Fibroblast of skin of right biceps (primary cell): ENCODE measurements at regions not wholly inside any gene's neighbourhood (a gene's known extent, or its start where the extent isn't known, plus 50 kb on each side); places are given as distances from the start of the nearest gene placed in this dataset.
"Not testable (repeated sequence)": the region's sequence is repeated elsewhere in the genome, so short reads cannot be mapped to it uniquely, and the experiment has no call there.

Experiments
- DNase-seq: peaks from one replicate; pipeline ENCODE4 v3.0.0-alpha.2; 2013

DNA sequence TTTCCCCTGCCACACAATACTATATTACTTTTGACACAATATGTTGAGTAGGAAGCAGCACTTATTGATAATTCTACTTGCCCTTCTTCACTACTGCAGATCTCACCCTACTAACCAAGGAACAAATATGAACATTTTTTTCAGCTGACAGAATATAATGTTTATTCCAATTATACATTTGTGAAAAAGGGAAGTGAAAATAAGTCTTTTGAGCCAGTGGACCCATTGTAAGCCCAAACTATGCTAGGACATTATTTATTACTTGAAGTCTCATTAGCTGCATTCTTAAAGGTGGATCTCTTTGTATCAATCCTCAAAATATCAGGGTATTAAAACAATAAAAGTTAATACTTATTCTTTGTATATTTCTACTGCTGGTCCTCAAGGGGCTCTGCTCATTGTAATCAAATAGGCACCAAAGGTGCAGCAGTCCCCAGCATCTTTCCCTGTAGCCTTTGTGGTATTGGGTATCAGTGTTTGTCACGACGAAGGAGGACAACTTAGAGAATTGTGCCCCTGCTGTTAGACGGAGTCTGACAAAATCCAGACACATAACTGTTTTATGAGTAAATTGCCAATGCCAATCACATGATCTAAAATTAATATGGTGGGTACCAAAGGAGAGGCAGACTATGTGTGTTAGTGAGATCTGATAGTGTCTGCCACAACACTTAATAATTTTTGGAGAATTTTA, 453.5 kb upstream of the CDH9 start:
- no peak for DNase-seq

DNA sequence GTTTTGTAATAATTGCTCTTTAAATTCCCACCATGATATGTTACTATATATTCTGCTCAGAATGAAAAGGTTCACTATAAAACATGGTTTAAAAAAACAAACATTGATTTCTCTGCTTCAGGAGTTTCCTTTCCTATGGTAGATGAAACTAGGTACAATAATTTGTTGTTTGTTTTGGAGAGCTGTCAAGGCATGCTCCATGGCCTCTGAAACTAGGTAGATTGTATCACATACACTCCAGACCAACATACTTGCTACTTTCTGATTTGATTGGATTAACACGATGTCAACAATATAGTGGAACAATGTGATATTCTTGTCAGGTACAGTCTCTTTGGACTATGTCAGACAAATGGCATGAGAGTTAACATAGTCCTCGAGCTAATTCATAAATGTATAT, 452.7 kb upstream of the CDH9 start:
- DNase-seq, result no peak

DNA sequence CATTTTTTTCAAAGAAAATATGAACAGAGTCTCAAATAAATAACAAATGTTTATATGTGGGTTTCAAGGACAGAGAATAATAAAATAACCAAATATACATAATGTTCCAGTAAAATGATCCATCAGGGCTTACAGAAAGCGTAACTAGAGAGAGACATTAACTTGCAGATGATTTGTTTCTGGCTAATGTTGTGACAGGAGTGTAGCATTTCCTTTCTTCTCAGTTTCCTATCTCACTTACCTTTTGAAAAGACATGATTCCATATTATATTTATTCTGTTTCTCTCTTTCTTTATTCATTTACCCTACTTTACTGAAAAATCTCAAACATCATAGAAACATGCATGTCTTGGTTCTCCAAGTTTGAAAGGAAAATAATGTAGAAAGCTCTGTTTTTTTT, 451.3 kb upstream of the CDH9 start:
- no peak for DNase-seq

DNA sequence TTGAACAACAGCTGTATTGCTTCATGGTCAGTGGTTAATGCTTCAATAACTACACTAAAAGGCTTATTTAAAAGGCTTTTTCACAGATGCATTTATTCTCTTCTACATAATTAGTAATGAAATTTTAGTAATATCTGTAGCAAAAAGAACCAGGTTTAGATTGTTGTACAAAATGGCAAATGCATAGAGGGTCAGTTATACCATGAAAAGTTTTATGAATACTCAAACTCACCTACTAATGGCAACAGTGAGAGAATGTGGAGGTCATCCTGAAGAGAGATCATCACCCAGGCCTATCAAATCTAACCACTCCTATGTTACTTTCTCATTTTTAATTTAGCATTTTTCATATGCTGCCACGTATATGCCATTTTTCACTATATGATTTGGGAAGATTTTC, 444.3 kb upstream of the CDH9 start:
- no peak for DNase-seq

DNA sequence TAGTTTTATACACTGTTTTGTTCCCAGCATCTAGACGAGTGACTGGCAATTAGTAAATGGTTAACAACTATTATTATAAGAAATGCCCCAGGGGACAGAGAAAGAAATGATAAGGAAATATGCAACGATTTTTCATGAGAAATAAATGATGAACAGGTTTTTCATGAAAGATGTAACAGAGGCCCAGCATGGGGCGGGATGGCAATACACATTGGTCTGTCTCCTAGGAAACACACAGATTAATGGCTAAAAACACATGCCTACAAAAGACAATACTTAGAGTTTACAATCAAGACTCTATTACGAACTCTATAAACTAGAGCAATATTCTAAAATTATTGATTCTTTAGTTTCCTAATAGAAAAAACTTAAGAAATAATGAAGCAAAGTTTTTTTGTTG, 441.5 kb upstream of the CDH9 start:
- DNase-seq, result no peak

DNA sequence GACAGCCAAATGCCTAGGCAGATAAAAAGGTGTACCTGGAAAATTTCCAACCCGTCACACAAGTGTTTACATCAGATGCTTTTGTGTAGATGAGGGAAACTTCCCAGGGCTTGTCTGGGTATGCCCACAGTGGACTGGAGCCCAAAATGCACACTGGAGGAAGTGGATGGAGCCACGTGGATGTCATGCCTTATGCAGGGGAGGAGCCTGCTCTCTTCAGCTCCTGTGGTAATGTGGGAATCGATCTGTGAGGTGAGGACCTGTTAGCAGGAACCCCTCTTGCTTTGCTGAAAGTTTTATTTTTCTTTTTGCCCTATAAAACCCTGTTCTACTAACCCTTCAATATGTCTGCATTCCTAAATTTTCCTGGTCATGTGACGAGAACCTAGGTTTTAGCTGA, 439.2 kb upstream of the CDH9 start:
- DNase-seq, result no peak

DNA sequence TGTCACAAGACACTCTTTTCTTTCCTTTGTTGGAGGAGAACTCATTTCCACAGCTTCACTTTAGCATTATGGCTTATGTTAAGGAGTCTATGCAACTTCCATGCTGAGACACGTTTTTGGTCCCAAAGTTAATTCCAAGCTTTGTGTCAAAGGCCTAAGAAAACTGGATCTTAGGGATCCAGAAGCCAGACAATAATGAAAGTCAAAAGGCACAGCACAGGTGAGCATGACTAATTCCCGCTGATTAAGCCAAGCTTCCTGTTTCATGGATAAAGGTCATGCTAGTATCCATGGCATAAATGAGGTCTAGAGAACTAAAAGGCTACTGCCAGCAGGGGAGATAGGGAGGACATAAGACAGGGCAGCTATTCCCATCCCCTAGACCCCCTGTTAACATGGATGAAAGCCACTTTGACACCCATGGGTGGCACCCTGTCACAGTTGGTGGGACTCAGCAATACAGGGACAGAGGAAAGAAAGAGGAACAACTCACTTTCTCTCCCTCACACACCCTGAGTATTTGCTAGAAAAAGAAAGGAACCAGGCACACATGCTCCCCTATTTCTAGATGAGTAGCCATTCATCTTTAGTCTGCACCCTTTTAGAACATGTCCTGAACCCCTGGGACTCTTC, 438.1 kb upstream of the CDH9 start:
- no peak for DNase-seq

DNA sequence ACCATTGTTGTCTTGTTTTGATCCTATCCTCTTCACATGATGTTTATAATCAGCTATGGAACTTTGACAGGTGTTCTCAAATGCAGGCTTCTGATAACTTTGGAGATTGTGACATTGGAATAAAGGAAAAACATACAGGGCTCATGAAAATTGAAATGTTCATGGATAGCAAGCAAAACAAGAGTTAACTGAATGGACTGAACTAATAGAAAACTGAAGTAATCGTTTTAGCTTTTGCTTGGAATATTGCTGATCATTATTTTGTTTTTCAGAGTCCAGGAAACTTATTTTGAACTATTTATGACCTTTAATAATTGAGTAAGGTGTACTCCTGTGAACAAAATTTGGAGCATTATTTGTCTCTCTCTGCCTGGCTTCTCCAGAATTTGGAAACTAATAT, 436.7 kb upstream of the CDH9 start:
- DNase-seq, result no peak

DNA sequence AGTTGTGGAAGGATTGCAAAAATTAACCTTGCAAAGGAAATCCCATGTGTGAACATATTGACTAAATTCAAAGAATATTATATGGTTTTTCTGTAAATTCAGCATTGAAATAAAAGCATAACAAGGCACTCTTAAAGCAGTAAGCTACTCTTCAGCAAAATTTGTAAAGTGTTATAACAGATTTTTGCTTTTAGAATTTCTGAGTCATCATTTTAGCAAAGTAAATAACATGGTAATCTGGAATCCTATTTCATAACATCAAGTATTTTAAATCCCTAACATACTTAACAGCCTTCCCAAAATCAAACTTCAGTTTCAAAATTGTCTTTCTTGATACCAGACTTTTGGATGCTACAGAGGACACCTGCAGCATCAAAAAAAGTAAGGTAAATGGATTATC, 436.0 kb upstream of the CDH9 start:
- DNase-seq, result no peak

DNA sequence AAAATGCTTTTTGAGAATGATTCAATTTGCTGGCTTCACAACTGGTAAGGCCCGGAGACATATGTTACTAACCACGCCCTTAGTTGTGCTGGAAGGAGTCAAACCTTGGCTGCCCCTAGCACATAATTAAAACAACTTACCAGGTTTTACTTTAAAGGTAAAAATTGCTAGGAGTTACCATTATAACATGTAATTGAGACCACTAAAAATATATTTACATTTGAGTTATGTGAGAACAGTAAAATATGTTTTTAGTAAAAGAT, 435.6 kb upstream of the CDH9 start:
- no peak for DNase-seq

DNA sequence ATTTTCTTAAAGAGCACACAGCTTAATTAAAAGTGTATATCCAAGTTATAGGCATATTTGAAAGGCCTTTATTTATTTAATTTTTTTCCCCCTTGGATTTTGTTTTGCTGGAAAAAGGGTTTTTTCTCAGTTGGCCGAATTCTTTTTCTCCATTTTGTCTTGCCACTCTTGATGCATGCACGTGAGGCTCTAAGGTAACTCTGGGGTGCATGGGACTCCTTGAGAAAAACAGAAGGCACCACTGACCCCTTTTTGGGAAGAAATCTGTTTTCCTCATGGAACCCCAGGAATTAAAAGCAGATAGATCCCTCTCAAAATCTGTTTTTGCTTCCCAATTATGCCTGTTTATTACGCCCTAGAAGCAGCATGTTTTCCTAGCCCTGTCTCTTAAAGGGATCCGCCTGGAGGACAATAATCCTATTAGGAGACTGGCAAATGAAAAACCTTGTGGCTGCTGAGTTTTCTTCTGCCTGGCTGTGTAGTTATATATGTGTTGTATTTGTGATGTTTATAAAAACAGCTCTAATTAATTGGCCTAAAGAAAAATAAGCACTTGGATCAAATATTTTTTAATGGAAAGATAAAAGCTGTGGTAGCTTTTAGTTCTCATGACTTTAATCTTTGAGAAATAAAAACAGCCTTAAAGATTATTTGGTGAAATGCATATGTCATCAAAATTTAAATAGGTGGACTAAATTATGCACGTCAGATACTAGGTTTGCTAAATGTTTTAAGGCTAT, 435.1 kb upstream of the CDH9 start:
- DNase-seq, result no peak

DNA sequence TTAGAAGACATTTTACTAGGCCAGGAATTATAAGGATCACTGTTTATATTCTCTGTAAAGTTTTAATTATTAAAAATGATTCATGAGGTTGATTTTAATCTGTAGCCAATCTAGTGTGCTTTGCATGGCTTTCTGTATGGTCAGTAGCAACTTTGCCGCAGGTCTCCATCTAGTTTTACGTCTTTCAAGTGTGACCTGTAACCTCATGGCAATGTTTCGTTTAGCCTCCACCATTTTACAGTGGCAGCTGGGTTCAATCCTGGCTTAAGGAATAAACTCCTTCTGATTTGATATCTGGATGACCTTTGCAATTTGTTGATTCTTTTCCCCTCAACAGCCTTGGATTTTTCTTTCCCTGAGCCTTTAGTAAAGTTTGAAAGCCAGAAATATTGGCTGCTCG, 434.5 kb upstream of the CDH9 start:
- no peak for DNase-seq

DNA sequence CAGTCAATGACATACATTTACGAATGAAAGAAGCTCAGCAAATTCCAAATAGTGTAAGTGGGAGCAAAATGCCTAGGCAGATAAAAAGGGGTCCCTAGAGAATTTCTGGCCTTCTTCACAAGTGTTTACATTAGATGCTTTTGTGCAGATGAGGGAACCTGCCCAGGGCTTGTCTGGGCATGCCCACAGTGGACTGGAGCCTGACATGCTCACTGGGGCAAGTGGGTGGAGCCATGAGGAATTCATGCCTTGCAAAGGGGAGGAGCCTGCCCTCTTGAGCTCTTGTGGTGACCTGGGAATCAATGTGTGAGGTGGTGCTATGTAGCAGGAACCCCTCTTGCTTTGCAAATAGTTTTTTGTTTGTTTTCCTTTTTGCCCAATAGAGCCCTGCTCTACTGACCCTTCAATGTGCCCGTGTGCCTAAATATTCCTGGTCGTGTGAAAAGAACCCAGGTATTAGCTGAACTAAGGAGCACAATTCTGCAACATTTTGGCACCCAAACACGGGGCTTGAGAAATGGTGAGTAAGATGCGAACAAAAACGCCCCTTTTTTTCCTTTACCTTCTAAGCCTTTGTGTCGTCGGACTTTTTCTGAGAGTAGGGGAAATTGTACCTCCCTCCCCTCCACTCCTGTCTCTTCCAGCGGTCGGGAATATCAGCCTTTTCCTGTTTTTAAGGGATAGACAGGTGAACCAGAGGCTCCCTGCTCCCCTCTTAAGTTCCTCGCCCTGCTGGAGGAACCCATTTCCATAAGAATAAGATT, 433.8 kb upstream of the CDH9 start:
- DNase-seq, result peak; percentile 16

DNA sequence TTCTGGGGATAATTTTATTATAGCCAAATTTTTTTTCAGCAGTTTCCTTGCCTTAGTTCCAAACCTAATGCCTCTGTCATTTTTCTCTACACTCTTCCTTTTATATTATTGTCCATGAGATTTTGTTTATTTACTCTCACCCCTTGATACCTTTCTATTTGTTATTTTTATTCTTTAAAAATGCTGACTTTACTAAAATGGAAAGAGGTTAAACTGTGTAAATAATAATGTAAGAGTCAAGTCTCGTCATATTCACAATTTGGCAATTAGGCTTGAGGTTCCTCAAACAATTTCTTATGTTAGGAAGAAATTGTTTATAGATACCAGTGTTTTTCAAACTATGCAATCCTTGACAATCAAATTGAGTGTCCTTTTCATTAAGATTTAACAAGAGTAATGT, 428.6 kb upstream of the CDH9 start:
- no peak for DNase-seq

DNA sequence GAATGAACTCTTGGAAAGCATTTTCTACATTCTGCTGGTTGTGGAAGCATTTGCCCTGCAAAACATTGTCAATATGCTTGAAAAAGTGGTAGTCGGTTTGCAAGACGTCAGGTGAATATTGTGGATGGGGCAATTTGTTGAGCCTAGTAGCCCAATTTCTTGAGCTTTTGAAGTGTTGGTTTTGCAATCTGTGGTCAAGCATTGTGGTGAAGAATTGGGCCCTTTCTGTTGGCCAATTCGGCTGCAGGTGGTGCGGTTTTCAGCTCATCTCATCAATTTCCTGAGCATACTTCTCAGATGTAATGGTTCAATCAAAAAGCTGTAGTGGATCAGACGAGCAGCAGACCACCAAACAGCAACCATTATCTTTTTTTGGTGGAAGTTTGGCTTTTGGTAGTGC, 426.8 kb upstream of the CDH9 start:
- no peak for DNase-seq

DNA sequence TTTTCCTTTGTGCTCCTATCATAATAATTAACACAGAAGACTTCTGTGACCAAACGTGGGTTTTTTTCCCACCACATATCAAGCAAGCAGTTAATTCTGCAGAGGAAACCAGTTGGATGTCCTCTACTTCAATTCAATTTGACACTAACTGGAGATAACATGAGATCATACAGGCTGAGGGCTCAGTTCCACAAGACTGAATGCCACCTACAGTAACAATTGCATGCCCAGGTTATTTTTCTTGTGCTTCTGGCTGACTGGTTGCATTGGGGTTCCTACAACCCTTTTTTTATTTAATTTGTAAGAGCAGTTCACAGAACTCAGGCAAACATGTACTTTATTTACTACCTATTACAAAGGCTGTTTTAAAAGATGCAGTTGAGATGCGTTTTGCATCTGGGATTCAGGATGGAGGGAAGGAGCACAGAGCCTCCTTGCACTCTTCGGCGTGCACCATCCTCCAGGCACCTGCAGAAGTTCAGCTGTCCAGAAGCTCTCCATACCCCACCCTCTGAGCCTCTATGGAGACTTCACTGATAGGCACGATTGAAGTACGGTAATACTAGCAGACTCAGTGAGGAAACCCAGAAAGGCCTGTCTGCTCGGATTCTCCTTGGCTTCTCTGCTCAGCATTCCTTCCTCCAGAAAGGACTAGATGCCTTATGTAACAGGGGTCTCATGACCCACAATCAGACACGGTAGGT, 425.2 kb upstream of the CDH9 start:
- DNase-seq, result no peak

DNA sequence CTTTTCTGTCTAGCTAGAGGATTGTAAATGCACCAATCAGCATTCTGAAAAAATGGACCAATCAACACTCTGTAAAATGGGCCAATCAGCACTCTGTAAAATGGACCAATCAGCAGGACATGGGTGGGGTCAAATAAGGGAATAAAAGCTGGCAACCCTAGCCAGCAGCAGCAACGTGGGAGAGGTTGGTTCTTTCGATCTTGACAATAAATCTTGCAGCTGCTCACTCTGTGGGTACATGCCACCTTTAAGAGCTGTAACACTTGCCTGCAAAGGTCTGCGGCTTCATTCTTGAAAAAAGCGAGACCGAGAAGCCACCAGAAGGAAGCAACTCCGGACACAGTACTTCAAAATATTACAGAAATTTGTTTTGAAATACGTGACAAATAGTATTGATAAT, 424.6 kb upstream of the CDH9 start:
- DNase-seq, result no peak

DNA sequence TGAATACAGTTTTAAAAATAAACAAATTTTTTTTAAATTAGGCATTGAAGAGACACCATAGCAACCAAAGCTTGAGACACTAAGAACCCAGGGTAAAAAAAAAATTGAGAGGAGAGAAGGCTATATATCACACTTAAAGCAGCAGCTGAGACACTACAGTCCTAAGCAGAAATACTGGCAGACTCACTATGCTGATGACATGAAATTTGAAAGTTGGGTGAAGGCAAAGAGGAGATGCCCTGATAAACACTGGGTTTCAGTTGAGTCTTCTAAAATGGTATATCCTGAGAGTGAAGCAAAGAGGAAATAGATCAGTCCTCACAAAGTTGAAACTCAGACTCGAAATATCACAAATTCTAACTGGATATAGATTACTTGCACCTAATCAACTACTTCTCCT, 419.9 kb upstream of the CDH9 start:
- no peak for DNase-seq

DNA sequence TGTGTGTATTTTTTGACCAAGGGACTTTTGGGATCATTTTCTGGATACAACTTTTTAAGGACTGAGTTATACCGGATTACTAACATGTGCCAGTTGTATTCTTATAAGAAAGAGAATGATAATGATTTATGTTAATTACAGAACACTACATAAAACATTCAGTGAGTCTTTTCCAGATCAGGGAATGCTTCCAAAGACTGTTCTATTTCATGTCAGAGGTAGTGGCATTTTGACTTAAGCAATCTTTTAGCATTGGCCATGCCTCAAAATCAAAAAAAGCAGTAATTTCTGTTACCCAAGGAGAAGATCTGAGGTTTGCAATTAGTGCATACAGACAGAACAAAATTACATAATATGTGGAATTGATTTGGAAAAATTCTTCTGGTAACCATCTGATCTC, 413.0 kb upstream of the CDH9 start:
- no peak for DNase-seq

DNA sequence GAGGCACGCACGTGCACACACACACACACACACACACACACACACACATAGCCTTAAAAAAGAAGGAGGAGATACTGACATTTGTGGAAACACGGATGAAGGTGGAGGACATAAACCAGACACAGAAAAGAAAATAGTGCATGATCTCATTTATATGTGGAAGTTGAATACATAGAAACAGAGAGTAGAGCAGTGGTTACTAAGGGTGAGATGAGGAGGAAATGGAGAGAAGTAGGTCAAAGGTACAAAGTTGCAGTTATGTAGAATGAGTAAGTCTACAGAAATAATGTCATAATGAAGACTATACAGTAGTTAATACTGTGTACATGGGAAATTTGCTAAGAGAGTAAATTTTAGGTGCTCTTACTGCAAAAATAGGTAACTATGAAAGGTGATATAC, 412.2 kb upstream of the CDH9 start:
- DNase-seq, result peak; percentile 26

DNA sequence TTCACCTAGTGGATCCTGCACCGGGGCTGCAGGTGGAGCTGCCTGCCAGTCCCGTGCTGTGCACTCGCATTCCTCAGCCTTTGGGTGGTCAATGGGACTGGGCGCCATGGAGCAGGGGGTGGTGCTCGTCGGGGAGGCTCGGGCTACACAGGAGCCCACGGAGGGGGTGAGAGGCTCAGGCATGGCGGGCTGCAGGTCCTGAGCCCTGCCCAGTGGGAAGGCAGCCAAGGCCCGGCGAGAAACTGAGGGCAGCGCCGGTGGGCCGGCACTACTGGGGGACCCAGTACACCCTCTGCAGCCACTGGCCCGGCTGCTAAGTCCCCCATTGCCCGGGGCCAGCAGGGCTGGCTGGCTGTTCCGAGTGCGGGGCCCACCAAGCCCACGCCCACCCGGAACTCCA, 401.0 kb upstream of the CDH9 start:
- DNase-seq, result not testable (repeated sequence)

DNA sequence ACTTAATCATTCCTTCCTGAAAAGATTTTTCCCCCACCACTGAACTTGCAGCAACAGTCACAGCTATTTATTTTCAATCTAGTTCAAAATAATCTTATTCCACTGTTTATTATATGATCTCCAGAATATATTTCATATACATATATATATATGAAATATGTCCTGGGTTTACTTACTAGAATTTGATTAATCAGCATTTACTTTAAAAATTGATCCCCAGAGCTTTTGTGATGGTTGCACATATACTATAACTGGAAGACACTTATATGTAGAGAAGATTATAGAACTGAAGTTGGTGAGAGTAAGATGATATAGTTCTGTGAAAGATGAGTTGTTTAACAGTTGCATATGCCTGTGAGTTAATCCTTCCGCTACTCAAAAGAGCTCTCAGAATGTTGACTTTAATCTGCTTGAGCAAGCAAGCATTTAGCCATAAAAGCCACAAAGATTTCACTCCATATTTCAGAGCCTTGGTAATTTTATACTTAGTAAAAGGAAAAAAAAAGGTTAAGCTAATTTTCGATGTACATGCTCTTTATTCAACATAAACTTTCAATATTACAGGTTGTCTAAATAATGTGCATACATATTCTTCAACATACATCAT, 399.3 kb upstream of the CDH9 start:
- DNase-seq, result no peak

DNA sequence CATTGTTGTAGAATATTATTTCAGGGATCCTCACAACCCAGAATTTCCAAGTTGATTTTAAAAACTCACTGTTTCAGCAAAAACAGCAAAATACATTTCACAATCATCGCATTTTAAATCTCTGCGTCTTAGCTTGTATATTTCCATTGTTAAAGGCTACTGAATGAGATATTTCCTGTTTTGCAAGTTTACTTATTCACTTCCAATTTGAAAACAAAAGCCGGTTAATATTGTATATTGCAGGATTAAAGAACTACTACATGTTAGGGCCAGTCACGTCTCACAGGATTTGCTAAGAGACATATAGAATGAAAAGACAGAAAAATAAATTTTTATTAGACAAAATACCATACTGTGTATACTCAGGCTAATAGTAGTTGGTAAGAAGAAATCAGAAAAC, 395.9 kb upstream of the CDH9 start:
- no peak for DNase-seq
